ENCODE measurements at regions not wholly inside any gene's neighbourhood (a gene's known extent, or its start where the extent isn't known, plus 50 kb on each side); places are given as distances from the start of the nearest gene placed in this dataset.

DNA sequence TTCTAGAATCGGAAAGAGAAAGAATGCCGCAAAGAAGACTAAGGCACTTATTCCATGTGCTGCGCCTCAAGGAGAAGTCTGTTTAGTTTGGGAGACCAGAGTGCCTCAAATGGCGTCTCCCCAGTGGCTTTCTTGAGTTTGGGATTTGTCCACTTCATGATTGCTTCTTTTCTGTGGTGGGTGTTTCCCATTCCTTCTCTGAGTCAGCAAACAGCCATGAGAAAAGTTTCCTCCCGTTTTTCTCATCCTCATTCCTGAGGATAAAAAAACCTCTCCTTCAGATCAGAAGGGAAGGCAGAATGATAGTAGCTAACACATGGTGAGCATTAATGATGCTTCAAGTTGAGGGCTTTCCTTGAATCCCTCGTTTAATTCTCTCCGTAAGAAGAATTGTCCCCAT is 275.9 kb upstream of the WWC1 start:
- TF ChIP-seq, protein P1, sequence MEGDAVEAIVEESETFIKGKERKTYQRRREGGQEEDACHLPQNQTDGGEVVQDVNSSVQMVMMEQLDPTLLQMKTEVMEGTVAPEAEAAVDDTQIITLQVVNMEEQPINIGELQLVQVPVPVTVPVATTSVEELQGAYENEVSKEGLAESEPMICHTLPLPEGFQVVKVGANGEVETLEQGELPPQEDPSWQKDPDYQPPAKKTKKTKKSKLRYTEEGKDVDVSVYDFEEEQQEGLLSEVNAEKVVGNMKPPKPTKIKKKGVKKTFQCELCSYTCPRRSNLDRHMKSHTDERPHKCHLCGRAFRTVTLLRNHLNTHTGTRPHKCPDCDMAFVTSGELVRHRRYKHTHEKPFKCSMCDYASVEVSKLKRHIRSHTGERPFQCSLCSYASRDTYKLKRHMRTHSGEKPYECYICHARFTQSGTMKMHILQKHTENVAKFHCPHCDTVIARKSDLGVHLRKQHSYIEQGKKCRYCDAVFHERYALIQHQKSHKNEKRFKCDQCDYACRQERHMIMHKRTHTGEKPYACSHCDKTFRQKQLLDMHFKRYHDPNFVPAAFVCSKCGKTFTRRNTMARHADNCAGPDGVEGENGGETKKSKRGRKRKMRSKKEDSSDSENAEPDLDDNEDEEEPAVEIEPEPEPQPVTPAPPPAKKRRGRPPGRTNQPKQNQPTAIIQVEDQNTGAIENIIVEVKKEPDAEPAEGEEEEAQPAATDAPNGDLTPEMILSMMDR (IDR thresholded peaks at IDR 0.05) = no peak
- no peak for TF ChIP-seq POLR2A (IDR thresholded peaks at IDR 0.05)
